ENCODE measurements at regions not wholly inside any gene's neighbourhood (a gene's known extent, or its start where the extent isn't known, plus 50 kb on each side); places are given as distances from the start of the nearest gene placed in this dataset.
"Not testable (repeated sequence)": the region's sequence is repeated elsewhere in the genome, so short reads cannot be mapped to it uniquely, and the experiment has no call there.

GRCh38 chr2:145748927-145749326 lies 1229.0 kb upstream of the ZEB2 start:
- no peak for DNase-seq

GRCh38 chr2:145747715-145748114 lies 1227.8 kb upstream of the ZEB2 start:
- no peak for DNase-seq

- DNase-seq = not testable (repeated sequence)
Measured at GRCh38 chr2:145745387-145745721, 1225.4 kb upstream of the ZEB2 start.

GRCh38 chr2:145744541-145745386 lies 1224.8 kb upstream of the ZEB2 start:
- DNase-seq = no peak

- no peak for DNase-seq
Measured at GRCh38 chr2:145743011-145743410, 1223.1 kb upstream of the ZEB2 start.

GRCh38 chr2:145741636-145742035 lies 1221.7 kb upstream of the ZEB2 start:
- DNase-seq = no peak

GRCh38 chr2:145741181-145741580 lies 1221.3 kb upstream of the ZEB2 start:
- DNase-seq = no peak

- DNase-seq = no peak
Measured at GRCh38 chr2:145740302-145740701, 1220.4 kb upstream of the ZEB2 start.

- no peak for DNase-seq
Measured at GRCh38 chr2:145739681-145740080, 1219.8 kb upstream of the ZEB2 start.

- DNase-seq = no peak
Measured at GRCh38 chr2:145736871-145737270, 1217.0 kb upstream of the ZEB2 start.

GRCh38 chr2:145731467-145731866 lies 1211.5 kb upstream of the ZEB2 start:
- no peak for DNase-seq

GRCh38 chr2:145729993-145730770 lies 1210.3 kb upstream of the ZEB2 start:
- no peak for DNase-seq

GRCh38 chr2:145729481-145729880 lies 1209.6 kb upstream of the ZEB2 start:
- no peak for DNase-seq

- no peak for DNase-seq
Measured at GRCh38 chr2:145728511-145728910, 1208.6 kb upstream of the ZEB2 start.

- DNase-seq = no peak
Measured at GRCh38 chr2:145725876-145726275, 1206.0 kb upstream of the ZEB2 start.

- no peak for DNase-seq
Measured at GRCh38 chr2:145724311-145724898, 1204.5 kb upstream of the ZEB2 start.

- no peak for DNase-seq
Measured at GRCh38 chr2:145723872-145724271, 1204.0 kb upstream of the ZEB2 start.

GRCh38 chr2:145721681-145722080 lies 1201.8 kb upstream of the ZEB2 start:
- no peak for DNase-seq

GRCh38 chr2:145715601-145716000 lies 1195.7 kb upstream of the ZEB2 start:
- DNase-seq = no peak

GRCh38 chr2:145710303-145710702 lies 1190.4 kb upstream of the ZEB2 start:
- no peak for DNase-seq

- DNase-seq = no peak
Measured at GRCh38 chr2:145702305-145702704, 1182.4 kb upstream of the ZEB2 start.

GRCh38 chr2:145692971-145693478 lies 1173.1 kb upstream of the ZEB2 start:
- DNase-seq = no peak

GRCh38 chr2:145691659-145692058 lies 1171.7 kb upstream of the ZEB2 start:
- no peak for DNase-seq
